ENCODE measurements at regions not wholly inside any gene's neighbourhood (a gene's known extent, or its start where the extent isn't known, plus 50 kb on each side); places are given as distances from the start of the nearest gene placed in this dataset.

GRCh38 chr12:94079566-94080340 lies 68.6 kb upstream of the PLXNC1 start:
- DNase-seq = no peak
- H3K27me3 Mint-ChIP-seq (ENCODE audit: unreplicated experiment) = no peaks in the 10 kb centered on the region
- peaks cover 26% of the 10 kb centered on the region for H3K4me1 Mint-ChIP-seq (ENCODE audit: low read depth, unreplicated experiment)
- H3K9me3 Mint-ChIP-seq (ENCODE audit: unreplicated experiment) = no peaks in the 10 kb centered on the region
- TF ChIP-seq CTCF (IDR thresholded peaks at IDR 0.05; ENCODE audit: partially characterized antibody, unreplicated experiment) = no peak
- peak overlapping the region; percentile 65 for H3K27ac Mint-ChIP-seq (ENCODE audit: unreplicated experiment)
- H3K36me3 Mint-ChIP-seq (ENCODE audit: unreplicated experiment) = no peaks in the 10 kb centered on the region
- H3K4me3 Mint-ChIP-seq (ENCODE audit: unreplicated experiment) = peak overlapping the region; percentile 12

GRCh38 chr12:94080341-94081009 lies 67.9 kb upstream of the PLXNC1 start:
- Mint-ChIP-seq H3K36me3 (ENCODE audit: unreplicated experiment) (no peaks in the 10 kb centered on the region), H3K27me3 (ENCODE audit: unreplicated experiment) (no peaks in the 10 kb centered on the region), H3K27ac (ENCODE audit: unreplicated experiment) (no peak overlapping the region), H3K4me3 (ENCODE audit: unreplicated experiment) (no peak overlapping the region), H3K9me3 (ENCODE audit: unreplicated experiment) (peaks cover under 1% of the 10 kb centered on the region), H3K4me1 (ENCODE audit: low read depth, unreplicated experiment) (peaks cover 20% of the 10 kb centered on the region)
- DNase-seq = no peak
- TF ChIP-seq CTCF (IDR thresholded peaks at IDR 0.05; ENCODE audit: partially characterized antibody, unreplicated experiment) = no peak

GRCh38 chr12:94082690-94083089 lies 65.7 kb upstream of the PLXNC1 start:
- H3K27me3 Mint-ChIP-seq (ENCODE audit: unreplicated experiment) = no peaks in the 10 kb centered on the region
- H3K36me3 Mint-ChIP-seq (ENCODE audit: unreplicated experiment) = no peaks in the 10 kb centered on the region
- no peak overlapping the region for H3K4me3 Mint-ChIP-seq (ENCODE audit: unreplicated experiment)
- H3K9me3 Mint-ChIP-seq (ENCODE audit: unreplicated experiment) = peaks cover 2% of the 10 kb centered on the region
- H3K27ac Mint-ChIP-seq (ENCODE audit: unreplicated experiment) = no peak overlapping the region
- TF ChIP-seq CTCF (IDR thresholded peaks at IDR 0.05; ENCODE audit: partially characterized antibody, unreplicated experiment) = no peak
- peaks cover 20% of the 10 kb centered on the region for H3K4me1 Mint-ChIP-seq (ENCODE audit: low read depth, unreplicated experiment)
- no peak for DNase-seq

- Mint-ChIP-seq H3K36me3 (ENCODE audit: unreplicated experiment) (peaks cover 4% of the 10 kb centered on the region), H3K27ac (ENCODE audit: unreplicated experiment) (no peak overlapping the region), H3K9me3 (ENCODE audit: unreplicated experiment) (peaks cover 9% of the 10 kb centered on the region), H3K4me3 (ENCODE audit: unreplicated experiment) (no peak overlapping the region), H3K4me1 (ENCODE audit: low read depth, unreplicated experiment) (no peaks in the 10 kb centered on the region), H3K27me3 (ENCODE audit: unreplicated experiment) (peaks cover 3% of the 10 kb centered on the region)
- DNase-seq = no peak
- TF ChIP-seq CTCF (IDR thresholded peaks at IDR 0.05; ENCODE audit: partially characterized antibody, unreplicated experiment) = no peak
Observed at GRCh38 chr12:94089891-94090290, 58.5 kb upstream of the PLXNC1 start.

GRCh38 chr12:94091624-94092023 lies 56.8 kb upstream of the PLXNC1 start:
- Mint-ChIP-seq H3K36me3 (ENCODE audit: unreplicated experiment) (peaks cover 4% of the 10 kb centered on the region), H3K27me3 (ENCODE audit: unreplicated experiment) (peaks cover 3% of the 10 kb centered on the region), H3K9me3 (ENCODE audit: unreplicated experiment) (peaks cover 7% of the 10 kb centered on the region), H3K4me1 (ENCODE audit: low read depth, unreplicated experiment) (no peaks in the 10 kb centered on the region), H3K27ac (ENCODE audit: unreplicated experiment) (no peak overlapping the region), H3K4me3 (ENCODE audit: unreplicated experiment) (no peak overlapping the region)
- DNase-seq = no peak
- TF ChIP-seq CTCF (IDR thresholded peaks at IDR 0.05; ENCODE audit: partially characterized antibody, unreplicated experiment) = no peak

All from glutamatergic neuron (in vitro differentiated cells).